ENCODE measurements at regions not wholly inside any gene's neighbourhood (a gene's known extent, or its start where the extent isn't known, plus 50 kb on each side); places are given as distances from the start of the nearest gene placed in this dataset.

DNA sequence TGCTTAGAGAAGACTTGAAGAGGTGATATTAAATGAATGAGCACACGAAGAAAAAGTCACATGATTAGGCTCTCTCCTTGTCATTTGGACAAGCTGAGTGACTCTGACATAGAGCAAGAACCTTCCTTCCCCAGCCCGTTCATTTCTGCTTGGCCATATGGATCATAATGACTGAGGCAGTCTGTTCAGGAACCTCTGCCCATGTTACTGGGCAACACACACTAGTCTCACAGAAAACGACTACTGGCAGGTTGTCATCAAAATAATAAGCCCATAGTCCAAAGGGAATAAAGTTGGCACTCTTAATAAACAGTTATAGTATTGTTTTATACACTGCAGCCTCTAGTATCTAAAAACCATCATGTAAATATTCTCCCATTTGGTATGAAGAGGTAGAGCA lies 635.0 kb downstream of the REEP3 start:
- TF ChIP-seq POLR2A (IDR thresholded peaks at IDR 0.05; ENCODE audit: low read depth, low read length) = no peak
- TF ChIP-seq TAF1 (IDR thresholded peaks at IDR 0.05; ENCODE audit: borderline replicate concordance, low read depth, low read length) = no peak
- TF ChIP-seq POLR2AphosphoS5 (IDR thresholded peaks at IDR 0.05; ENCODE audit: low read depth, low read length) = no peak

Measured in GM12892 (cell line).